Midbrain (tissue), 1 donor: ENCODE measurements at regions not wholly inside any gene's neighbourhood (a gene's known extent, or its start where the extent isn't known, plus 50 kb on each side); places are given as distances from the start of the nearest gene placed in this dataset.
"Not testable (repeated sequence)": the region's sequence is repeated elsewhere in the genome, so short reads cannot be mapped to it uniquely, and the experiment has no call there.

Experiments used
- DNase-seq: peaks from one replicate; lab custom pipeline; 2025; lab: John Stamatoyannopoulos, UW

GRCh38 chr18:76018210-76018609, 476.8 kb downstream of the ZNF516 start:
- no peak for DNase-seq

- DNase-seq = no peak
These were observed 482.0 kb downstream of the ZNF516 start for GRCh38 chr18:76013057-76013456.

DNA sequence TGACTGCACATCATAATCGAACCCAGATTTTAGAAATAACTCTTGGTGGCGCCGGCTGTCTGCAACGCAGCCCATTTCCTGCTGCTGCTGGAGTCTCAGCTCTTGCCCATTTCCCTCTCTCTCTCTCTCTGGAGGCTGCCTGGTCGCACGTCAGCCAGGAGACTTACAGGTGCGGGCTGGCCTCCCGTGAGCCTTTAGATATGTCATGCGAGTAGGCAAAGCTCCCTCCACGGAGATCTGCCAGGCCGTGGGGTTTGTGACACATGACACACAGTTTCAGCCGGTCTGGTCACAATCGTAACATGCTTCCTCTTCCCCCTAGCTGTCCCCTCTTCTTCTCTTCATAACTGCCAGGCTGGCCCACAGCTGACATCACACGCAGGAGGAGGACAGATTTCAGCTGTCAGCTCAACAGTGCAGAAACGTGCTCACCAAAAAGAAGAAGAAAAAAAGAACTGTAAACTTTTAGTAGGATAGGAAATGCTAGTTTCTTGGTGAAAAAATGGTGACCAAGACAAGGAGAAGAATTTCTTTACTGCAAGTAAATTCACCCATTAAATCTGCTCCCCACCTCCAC, 489.3 kb downstream of the ZNF516 start:
- DNase-seq = no peak

- DNase-seq = not testable (repeated sequence)
These were observed 507.1 kb downstream of the ZNF516 start for GRCh38 chr18:75987913-75988312.

- DNase-seq = no peak
These were observed 510.2 kb downstream of the ZNF516 start for GRCh38 chr18:75984853-75985252.

- DNase-seq = no peak
These were observed 513.9 kb downstream of the ZNF516 start for GRCh38 chr18:75981102-75981501.

GRCh38 chr18:75977081-75977480, 518.0 kb downstream of the ZNF516 start:
- no peak for DNase-seq

GRCh38 chr18:75970212-75970611, 524.8 kb downstream of the ZNF516 start:
- no peak for DNase-seq

DNA sequence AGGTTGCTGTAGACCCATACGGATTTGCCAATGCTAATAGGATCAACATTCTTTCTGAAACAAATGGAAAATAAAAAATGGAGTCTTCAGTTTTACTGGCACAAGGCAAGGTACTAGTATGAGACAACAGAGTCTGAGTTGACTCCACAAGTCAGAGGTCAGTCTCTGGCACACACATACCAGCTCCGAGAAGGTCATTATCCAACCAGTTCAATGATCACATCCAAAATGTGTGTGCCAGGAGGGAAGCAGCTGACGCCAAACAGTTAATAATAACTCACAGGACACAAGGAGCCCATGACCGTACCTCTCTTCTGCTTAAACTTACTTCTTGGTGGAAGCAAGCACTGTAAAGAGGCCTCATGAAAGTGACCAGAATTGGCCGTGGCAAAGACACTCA, 528.6 kb downstream of the ZNF516 start:
- no peak for DNase-seq

DNA sequence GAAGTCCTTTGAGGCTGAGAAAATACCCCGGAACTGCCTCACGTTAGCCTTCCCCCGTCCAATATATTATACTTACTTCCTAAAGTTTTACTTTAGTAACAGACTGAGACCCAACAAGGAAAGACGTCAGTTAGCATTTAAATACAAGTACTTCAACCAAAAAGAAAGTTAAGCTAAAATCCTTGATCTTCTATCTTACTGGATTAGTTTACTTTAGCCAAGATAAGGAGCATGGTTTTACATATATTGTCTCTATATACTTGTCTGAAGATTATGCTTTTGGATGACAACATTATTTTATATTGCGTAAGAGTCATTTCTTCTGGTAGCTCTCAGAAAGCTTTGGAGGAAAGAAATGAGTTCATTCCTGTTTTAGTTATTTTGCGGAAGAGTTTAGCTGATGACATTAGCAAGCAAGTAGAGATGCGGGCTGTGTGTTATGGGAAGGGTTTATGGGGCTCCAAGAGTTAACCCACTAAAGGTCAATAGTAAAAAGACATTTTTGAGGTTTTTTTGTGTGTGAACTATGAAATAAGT, 532.9 kb downstream of the ZNF516 start:
- no peak for DNase-seq

DNA sequence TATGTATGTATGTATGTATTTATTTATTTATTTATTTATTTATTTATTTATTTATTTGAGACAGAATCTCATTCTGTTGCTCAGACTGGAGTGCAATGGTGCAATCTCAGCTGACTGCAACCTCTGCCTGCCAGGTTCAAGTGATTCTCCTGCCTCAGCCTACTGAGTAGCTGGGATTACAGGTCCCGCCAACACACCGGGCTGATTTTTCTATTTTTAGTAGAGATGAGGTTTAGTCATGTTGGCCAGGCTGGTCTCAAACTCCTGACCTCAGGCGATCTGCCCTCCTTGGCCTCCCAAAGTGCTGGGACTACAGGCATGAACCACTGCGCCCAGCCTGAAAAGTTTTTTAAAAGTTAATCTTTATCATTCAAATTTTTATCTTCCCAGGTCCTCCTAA, 532.9 kb upstream of the SMIM21 start:
- not testable (repeated sequence) for DNase-seq

DNA sequence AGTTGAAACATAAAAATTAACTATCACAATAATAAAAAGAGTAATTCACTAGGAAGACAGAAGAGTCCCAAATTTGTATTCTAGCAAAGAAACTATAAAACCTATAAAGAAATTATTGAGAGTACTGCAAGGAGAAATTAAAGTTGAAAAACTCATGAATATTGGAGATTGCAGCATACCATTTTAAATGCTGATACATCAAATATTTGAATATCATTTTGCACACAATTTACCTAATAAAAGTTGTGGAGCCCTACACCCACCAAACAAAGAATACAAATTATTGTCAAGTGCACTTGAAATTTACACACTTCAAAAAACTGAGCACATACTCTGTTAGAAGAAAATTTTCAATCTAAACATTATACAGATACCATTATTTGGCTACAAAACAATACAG, 531.6 kb upstream of the SMIM21 start:
- DNase-seq = no peak

- no peak for DNase-seq
These were observed 531.2 kb upstream of the SMIM21 start for GRCh38 chr18:75958683-75959082.

GRCh38 chr18:75945265-75945933, 517.9 kb upstream of the SMIM21 start:
- no peak for DNase-seq

DNA sequence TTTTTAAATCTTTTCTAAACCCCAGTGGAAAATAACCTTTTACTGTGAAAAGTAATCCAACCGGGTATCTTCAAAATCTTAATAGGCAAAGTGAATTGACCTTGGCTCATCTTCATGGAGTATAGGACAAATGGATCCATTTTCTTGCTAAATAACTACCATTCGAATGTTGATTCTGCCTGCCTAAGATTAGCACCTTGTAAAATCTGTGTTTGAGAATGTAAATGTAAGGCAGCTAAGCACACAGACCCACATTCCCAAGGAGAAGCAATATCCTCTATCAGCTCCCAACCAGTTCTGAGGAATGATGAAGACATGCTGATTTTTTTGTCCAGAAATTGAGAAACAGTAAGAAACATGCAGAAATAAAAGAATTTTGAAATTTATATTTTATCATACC, 509.8 kb upstream of the SMIM21 start:
- no peak for DNase-seq

GRCh38 chr18:75936862-75937261, 509.4 kb upstream of the SMIM21 start:
- no peak for DNase-seq

- no peak for DNase-seq
These were observed 503.6 kb upstream of the SMIM21 start for GRCh38 chr18:75931079-75931478.

DNA sequence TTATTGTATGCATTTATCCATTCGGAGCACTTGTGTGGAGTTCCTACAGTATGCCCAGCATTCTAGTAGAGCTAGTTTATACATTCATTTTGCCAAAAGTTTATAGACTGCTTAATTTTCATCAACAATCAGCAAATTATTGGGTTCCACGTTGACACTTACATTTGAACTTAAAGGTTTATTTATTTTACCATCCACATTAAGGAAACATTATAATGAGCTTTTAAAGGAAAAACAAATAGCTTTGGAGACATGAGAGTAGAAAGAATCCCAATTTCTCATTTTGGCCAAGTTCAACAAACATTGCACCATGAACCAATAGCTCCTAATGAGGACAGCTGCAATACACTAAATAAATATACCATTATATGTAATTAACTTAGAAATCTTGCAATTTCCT, 501.2 kb upstream of the SMIM21 start:
- no peak for DNase-seq

DNA sequence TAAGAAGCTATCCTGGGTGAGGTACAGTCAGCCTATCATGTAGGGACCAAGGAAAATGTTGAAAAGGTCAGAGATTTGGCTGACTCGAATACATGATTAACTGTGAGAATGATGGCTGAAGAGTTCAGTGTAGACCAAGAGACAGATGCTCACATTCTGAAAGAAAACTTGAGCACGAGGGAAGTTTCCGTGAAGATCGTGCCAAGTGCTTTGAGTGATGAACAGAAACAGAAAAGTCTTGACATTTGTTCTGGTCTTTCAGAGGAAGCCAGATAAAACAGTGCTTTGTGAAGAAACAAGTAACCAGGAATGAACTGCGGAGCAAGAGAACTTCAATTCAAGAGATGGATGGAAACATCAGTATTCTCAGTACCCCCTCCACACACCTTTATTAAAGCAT, 500.3 kb upstream of the SMIM21 start:
- no peak for DNase-seq

- no peak for DNase-seq
These were observed 499.3 kb upstream of the SMIM21 start for GRCh38 chr18:75926811-75927210.

DNA sequence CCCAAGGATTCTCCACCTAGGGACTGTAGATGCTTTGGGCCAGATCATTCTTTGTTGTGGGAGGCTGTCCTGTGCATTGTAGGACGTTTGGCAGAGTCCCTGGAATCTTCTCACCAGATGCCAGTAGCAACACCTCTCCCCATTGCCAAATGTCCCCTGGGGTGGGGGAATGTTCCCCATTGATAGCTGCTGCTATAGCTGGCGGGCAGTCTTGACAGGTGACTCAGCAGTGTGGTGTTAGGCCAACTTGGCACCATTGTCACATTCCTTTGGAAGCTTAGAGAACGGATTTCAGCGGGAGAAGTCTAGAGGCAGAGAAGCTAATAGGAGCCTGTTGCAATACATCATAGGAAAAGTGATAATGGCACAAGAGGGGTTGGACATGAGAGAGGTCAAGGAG, 495.7 kb upstream of the SMIM21 start:
- no peak for DNase-seq

DNA sequence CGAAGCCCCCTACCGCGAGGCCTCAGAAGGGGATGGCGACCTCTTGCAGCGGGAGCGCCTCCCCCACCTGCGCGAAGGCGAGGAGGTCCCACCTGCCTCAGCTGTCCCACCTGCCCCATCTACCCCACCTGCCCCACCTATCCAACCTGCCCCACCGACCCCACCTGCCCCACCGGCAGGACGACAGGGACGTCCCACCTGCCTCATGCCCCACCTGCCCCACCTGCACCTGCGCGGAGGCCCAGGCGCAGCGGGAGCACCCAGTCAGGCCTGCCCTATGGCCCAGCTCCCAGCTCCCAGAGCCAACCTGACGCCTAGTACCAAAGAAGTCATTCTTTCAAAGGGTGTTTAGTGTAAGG, 489.1 kb upstream of the SMIM21 start:
- DNase-seq = no peak

GRCh38 chr18:75915941-75916623, 488.6 kb upstream of the SMIM21 start:
- peak; percentile 5 for DNase-seq
